CD14-positive monocyte (primary cell): ENCODE measurements at regions not wholly inside any gene's neighbourhood (a gene's known extent, or its start where the extent isn't known, plus 50 kb on each side); places are given as distances from the start of the nearest gene placed in this dataset.

ENCODE experiments used
- DNase-seq, 3 donors: peaks; one replicate each; pipeline ENCODE4 v3.0.0-alpha.2; 2011 to 2022
- H2AFZ ChIP-seq: 2 replicates; pipeline ENCODE4 v1.6.0; 2012; ENCODE audit warnings: mild to moderate bottlenecking, low read depth, low read length, inconsistent platforms; ENCODE audit not compliant: insufficient read depth, poor library complexity, severe bottlenecking
- H3K27ac ChIP-seq, 2 donors: 1 replicate in 1 of 2; 2 replicates in 1 of 2; pipeline ENCODE4 v1.5.1; 2012 to 2013; ENCODE audit warnings: low read length in 2 of 2, control low read depth in 1 of 2, inconsistent platforms in 1 of 2, low read depth in 1 of 2, mild to moderate bottlenecking in 1 of 2
- H3K27me3 ChIP-seq, 2 donors: one replicate each; pipeline versions ENCODE4 v1.6.0 to v1.6.1; 2011 to 2013; ENCODE audit warnings: low read length in 2 of 2; ENCODE audit not compliant: control insufficient read depth in 2 of 2, insufficient read depth in 2 of 2
- H3K36me3 ChIP-seq, 2 donors: replicated peaks in 1 of 2; 1 replicate in 1 of 2; 2 replicates in 1 of 2; pipeline versions ENCODE4 v1.5.1 to v1.6.1; 2012 to 2013; ENCODE audit warnings: low read length in 2 of 2, control low read depth in 1 of 2, inconsistent platforms in 1 of 2, mild to moderate bottlenecking in 1 of 2; ENCODE audit not compliant: insufficient read depth in 2 of 2, control insufficient read depth in 1 of 2
- H3K4me1 ChIP-seq, 2 donors: 1 replicate in 1 of 2; 2 replicates in 1 of 2; pipeline versions ENCODE4 v1.5.1 to v1.6.1; 2012 to 2013; ENCODE audit warnings: low read length in 2 of 2, control low read depth in 1 of 2, inconsistent platforms in 1 of 2, mild to moderate bottlenecking in 1 of 2, moderate library complexity in 1 of 2; ENCODE audit not compliant: insufficient read depth in 2 of 2, control insufficient read depth in 1 of 2
- H3K4me2 ChIP-seq: replicated peaks from 2 replicates; pipeline ENCODE3; 2012; ENCODE audit warnings: low read length, moderate library complexity, mild to moderate bottlenecking; ENCODE audit not compliant: poor library complexity, severe bottlenecking; ENCODE audit errors: extremely low read depth
- H3K4me3 ChIP-seq, 3 experiments: fragments of 200-600 bp in 1 of 3; sonication (generic) in 1 of 3; replicated peaks in 1 of 3; 1 replicate in 2 of 3; 2 replicates in 1 of 3; pipeline ENCODE4 v1.5.1; 2011 to 2013; ENCODE audit warnings: low read length in 3 of 3, mild to moderate bottlenecking in 3 of 3, control low read depth in 2 of 3, low read depth in 2 of 3, inconsistent platforms in 1 of 3, moderate library complexity in 1 of 3
- H3K79me2 ChIP-seq: 2 replicates; pipeline ENCODE4 v1.6.0; 2012; ENCODE audit warnings: mild to moderate bottlenecking, control low read depth, inconsistent platforms, low read length, moderate library complexity; ENCODE audit not compliant: insufficient read depth
- H3K9ac ChIP-seq: 2 replicates; pipeline ENCODE4 v1.6.0; 2017; ENCODE audit warnings: low read length, mild to moderate bottlenecking; ENCODE audit not compliant: insufficient read depth, poor library complexity, severe bottlenecking
- H3K9me3 ChIP-seq, 2 donors: replicated peaks in 1 of 2; 1 replicate in 1 of 2; 2 replicates in 1 of 2; pipeline versions ENCODE4 v1.5.1 to v1.6.1; 2012 to 2013; ENCODE audit warnings: low read length in 2 of 2, control low read depth in 1 of 2; ENCODE audit not compliant: control insufficient read depth in 1 of 2, insufficient read depth in 1 of 2
- H4K20me1 ChIP-seq: 2 replicates; pipeline ENCODE4 v1.6.0; 2012; ENCODE audit warnings: mild to moderate bottlenecking, low read length, control low read depth, moderate library complexity; ENCODE audit not compliant: insufficient read depth
- H3K27ac Mint-ChIP-seq, 7 donors: one replicate each; pipeline ENCODE4 v1.8.0; 2020; ENCODE audit warnings: mild to moderate bottlenecking in 7 of 7, mixed read lengths in 7 of 7, moderate library complexity in 6 of 7, inconsistent platforms in 2 of 7
- H3K27me3 Mint-ChIP-seq, 3 donors: one replicate each; pipeline ENCODE4 v1.8.0; 2021 to 2022; ENCODE audit warnings: low read depth in 3 of 3, mild to moderate bottlenecking in 3 of 3, mixed read lengths in 3 of 3, moderate library complexity in 3 of 3, inconsistent platforms in 1 of 3
- H3K36me3 Mint-ChIP-seq, 2 donors: one replicate each; pipeline ENCODE4 v1.8.0; 2020; ENCODE audit warnings: mixed read lengths in 2 of 2, inconsistent platforms in 1 of 2, mild to moderate bottlenecking in 1 of 2
- H3K4me1 Mint-ChIP-seq: one replicate; pipeline ENCODE4 v1.8.0; 2020; ENCODE audit warnings: mild to moderate bottlenecking, mixed read lengths
- H3K4me3 Mint-ChIP-seq, 2 donors: one replicate each; pipeline ENCODE4 v1.8.0; 2020; ENCODE audit warnings: mild to moderate bottlenecking in 2 of 2, mixed read lengths in 2 of 2, moderate library complexity in 1 of 2
- H3K9me3 Mint-ChIP-seq, 7 donors: one replicate each; pipeline ENCODE4 v1.8.0; 2020 to 2022; ENCODE audit warnings: mixed read lengths in 7 of 7, mild to moderate bottlenecking in 6 of 7, moderate library complexity in 6 of 7, inconsistent platforms in 2 of 7
- WGBS: methylation state at CpG from one replicate; pipeline ENCODE4 v1.1.5; 2013; ENCODE audit warnings: missing lambda C conversion rate; ENCODE audit not compliant: insufficient coverage; 5-methylcytosine and 5-hydroxymethylcytosine counted together
- intact Hi-C, 2 donors: fragments of 100-400 bp; cut with micrococcal nuclease; formaldehyde crosslinking; loops; one replicate each; pipeline versions ENCODE4 v1.15.0 to v1.15.1; 2023
- TF ChIP-seq, protein P1 (sequence below): fragments of 200-600 bp; IDR thresholded peaks from one replicate; pipeline ENCODE4 v1.8.0; 2022; ENCODE audit warnings: antibody characterized with exemption, mild to moderate bottlenecking

GRCh38 chr5:111948092-111948841 is 191.3 kb upstream of the NREP start:
- intact Hi-C loops = no loop called here
- Mint-ChIP-seq H3K4me1 (no peaks in the 10 kb centered on the region), H3K27me3 (peaks cover 0 to 1% (median 0%) of the 10 kb centered on the region in 3 donors), H3K9me3 (peaks cover 0 to 3% (median 1%) of the 10 kb centered on the region in 7 donors), H3K36me3 (no peaks in the 10 kb centered on the region), H3K27ac (no peak overlapping the region), H3K4me3 (no peak overlapping the region)
- no peaks in the 10 kb centered on the region for H3K4me1 ChIP-seq
- WGBS = 83% methylated on average over 1 of the region's 4 CpGs
- no peak overlapping the region for H3K27ac ChIP-seq
- H3K27me3 ChIP-seq = no peaks in the 10 kb centered on the region
- no peaks in the 10 kb centered on the region for H3K9me3 ChIP-seq
- DNase-seq = no peak
- no peaks in the 10 kb centered on the region for H4K20me1 ChIP-seq
- H3K4me2 ChIP-seq = no peak overlapping the region
- no peaks in the 10 kb centered on the region for H3K79me2 ChIP-seq
- TF ChIP-seq, protein P1, sequence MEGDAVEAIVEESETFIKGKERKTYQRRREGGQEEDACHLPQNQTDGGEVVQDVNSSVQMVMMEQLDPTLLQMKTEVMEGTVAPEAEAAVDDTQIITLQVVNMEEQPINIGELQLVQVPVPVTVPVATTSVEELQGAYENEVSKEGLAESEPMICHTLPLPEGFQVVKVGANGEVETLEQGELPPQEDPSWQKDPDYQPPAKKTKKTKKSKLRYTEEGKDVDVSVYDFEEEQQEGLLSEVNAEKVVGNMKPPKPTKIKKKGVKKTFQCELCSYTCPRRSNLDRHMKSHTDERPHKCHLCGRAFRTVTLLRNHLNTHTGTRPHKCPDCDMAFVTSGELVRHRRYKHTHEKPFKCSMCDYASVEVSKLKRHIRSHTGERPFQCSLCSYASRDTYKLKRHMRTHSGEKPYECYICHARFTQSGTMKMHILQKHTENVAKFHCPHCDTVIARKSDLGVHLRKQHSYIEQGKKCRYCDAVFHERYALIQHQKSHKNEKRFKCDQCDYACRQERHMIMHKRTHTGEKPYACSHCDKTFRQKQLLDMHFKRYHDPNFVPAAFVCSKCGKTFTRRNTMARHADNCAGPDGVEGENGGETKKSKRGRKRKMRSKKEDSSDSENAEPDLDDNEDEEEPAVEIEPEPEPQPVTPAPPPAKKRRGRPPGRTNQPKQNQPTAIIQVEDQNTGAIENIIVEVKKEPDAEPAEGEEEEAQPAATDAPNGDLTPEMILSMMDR = no peak
- H3K36me3 ChIP-seq = no peaks in the 10 kb centered on the region
- H2AFZ ChIP-seq = no peak overlapping the region
- no peak overlapping the region for H3K4me3 ChIP-seq
- no peak overlapping the region for H3K9ac ChIP-seq

GRCh38 chr5:111946556-111946955 is 189.6 kb upstream of the NREP start:
- Histone ChIP-seq H4K20me1 (no peaks in the 10 kb centered on the region), H3K79me2 (no peaks in the 10 kb centered on the region), H3K9me3 (no peaks in the 10 kb centered on the region), H3K4me1 (no peaks in the 10 kb centered on the region), H3K4me3 (no peak overlapping the region), H3K4me2 (no peak overlapping the region), H3K36me3 (no peaks in the 10 kb centered on the region), H3K27ac (no peak overlapping the region), H3K27me3 (no peaks in the 10 kb centered on the region), H3K9ac (no peak overlapping the region), H2AFZ (no peak overlapping the region)
- DNase-seq = no peak
- H3K36me3 Mint-ChIP-seq = no peaks in the 10 kb centered on the region
- H3K4me3 Mint-ChIP-seq = no peak overlapping the region
- H3K27ac Mint-ChIP-seq = no peak overlapping the region
- intact Hi-C loops = no loop called here
- H3K4me1 Mint-ChIP-seq = no peaks in the 10 kb centered on the region
- H3K27me3 Mint-ChIP-seq = peaks cover 0 to 3% (median 0%) of the 10 kb centered on the region in 3 donors
- WGBS = 80% methylated on average over 1 of the region's 2 CpGs
- H3K9me3 Mint-ChIP-seq = peaks cover 0 to 3% (median 1%) of the 10 kb centered on the region in 7 donors
- TF ChIP-seq, protein P1 = no peak
